SU-DHL-6 (cell line): ENCODE measurements at regions not wholly inside any gene's neighbourhood (a gene's known extent, or its start where the extent isn't known, plus 50 kb on each side); places are given as distances from the start of the nearest gene placed in this dataset.

Experiments
- EZH2phosphoT487 ChIP-seq: fragments of 200-600 bp; sonication (generic), shearing (Covaris generic); conservative IDR thresholded peaks from 2 replicates; pipeline ENCODE4 v1.6.1; 2018; ENCODE audit warnings: mild to moderate bottlenecking, antibody characterized with exemption, low read length, moderate library complexity, mixed read lengths
- TF ChIP-seq, protein P1 (sequence below): fragments of 200-600 bp; sonication (generic); IDR thresholded peaks from one replicate; pipeline ENCODE4 v1.5.1; 2017; ENCODE audit warnings: antibody characterized with exemption, mild to moderate bottlenecking, low read length, moderate library complexity; ENCODE audit not compliant: insufficient read depth, poor library complexity, severe bottlenecking

DNA sequence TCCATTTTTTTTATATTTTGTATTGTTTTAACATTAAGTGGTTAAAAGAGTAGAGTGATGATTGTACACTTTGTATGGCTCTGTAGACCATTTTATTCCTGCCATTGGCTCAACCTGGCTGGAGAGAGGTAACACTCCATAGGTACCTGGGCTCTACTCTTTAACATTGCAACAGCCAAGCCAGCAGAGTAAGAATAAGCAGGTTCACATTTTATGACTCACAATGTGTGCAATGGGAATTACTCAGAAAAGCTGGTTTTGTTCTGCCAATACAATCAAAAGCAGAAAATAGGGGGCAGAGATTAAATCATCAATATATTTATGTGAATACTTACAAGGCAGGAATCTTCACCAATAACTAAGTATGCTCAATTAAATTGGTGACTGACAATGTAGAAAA lies 1324.0 kb downstream of the AMY1C start:
- TF ChIP-seq, protein P1, sequence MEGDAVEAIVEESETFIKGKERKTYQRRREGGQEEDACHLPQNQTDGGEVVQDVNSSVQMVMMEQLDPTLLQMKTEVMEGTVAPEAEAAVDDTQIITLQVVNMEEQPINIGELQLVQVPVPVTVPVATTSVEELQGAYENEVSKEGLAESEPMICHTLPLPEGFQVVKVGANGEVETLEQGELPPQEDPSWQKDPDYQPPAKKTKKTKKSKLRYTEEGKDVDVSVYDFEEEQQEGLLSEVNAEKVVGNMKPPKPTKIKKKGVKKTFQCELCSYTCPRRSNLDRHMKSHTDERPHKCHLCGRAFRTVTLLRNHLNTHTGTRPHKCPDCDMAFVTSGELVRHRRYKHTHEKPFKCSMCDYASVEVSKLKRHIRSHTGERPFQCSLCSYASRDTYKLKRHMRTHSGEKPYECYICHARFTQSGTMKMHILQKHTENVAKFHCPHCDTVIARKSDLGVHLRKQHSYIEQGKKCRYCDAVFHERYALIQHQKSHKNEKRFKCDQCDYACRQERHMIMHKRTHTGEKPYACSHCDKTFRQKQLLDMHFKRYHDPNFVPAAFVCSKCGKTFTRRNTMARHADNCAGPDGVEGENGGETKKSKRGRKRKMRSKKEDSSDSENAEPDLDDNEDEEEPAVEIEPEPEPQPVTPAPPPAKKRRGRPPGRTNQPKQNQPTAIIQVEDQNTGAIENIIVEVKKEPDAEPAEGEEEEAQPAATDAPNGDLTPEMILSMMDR, result no peak
- no peak for TF ChIP-seq EZH2phosphoT487
